ENCODE measurements at regions not wholly inside any gene's neighbourhood (a gene's known extent, or its start where the extent isn't known, plus 50 kb on each side); places are given as distances from the start of the nearest gene placed in this dataset.
"Not testable (repeated sequence)": the region's sequence is repeated elsewhere in the genome, so short reads cannot be mapped to it uniquely, and the experiment has no call there.

- no peak for DNase-seq (ENCODE audit: low read depth in 2 of 2)
Measured at GRCh38 chr1:95518310-95518709, 284.3 kb downstream of the RWDD3 start.

- DNase-seq (ENCODE audit: low read depth in 2 of 2) = no peak
Measured at GRCh38 chr1:95520390-95520789, 286.4 kb downstream of the RWDD3 start.

- DNase-seq (ENCODE audit: low read depth in 2 of 2) = no peak
Measured at GRCh38 chr1:95532335-95532734, 298.3 kb downstream of the RWDD3 start.

GRCh38 chr1:95534985-95535384 lies 301.0 kb downstream of the RWDD3 start:
- no peak for DNase-seq (ENCODE audit: low read depth in 2 of 2)

GRCh38 chr1:95535614-95536013 lies 301.6 kb downstream of the RWDD3 start:
- DNase-seq (ENCODE audit: low read depth in 2 of 2) = no peak

- DNase-seq (ENCODE audit: low read depth in 2 of 2) = no peak
Measured at GRCh38 chr1:95536501-95536900, 302.5 kb downstream of the RWDD3 start.

GRCh38 chr1:95537176-95537575 lies 303.2 kb downstream of the RWDD3 start:
- DNase-seq (ENCODE audit: low read depth in 2 of 2) = no peak

- DNase-seq (ENCODE audit: low read depth in 2 of 2) = not testable (repeated sequence)
Measured at GRCh38 chr1:95538242-95538641, 304.2 kb downstream of the RWDD3 start.

GRCh38 chr1:95542936-95543335 lies 308.9 kb downstream of the RWDD3 start:
- no peak for DNase-seq (ENCODE audit: low read depth in 2 of 2)

- no peak for DNase-seq (ENCODE audit: low read depth in 2 of 2)
Measured at GRCh38 chr1:95547005-95547404, 313.0 kb downstream of the RWDD3 start.

GRCh38 chr1:95548211-95548610 lies 314.2 kb downstream of the RWDD3 start:
- no peak for DNase-seq (ENCODE audit: low read depth in 2 of 2)

- no peak for DNase-seq (ENCODE audit: low read depth in 2 of 2)
Measured at GRCh38 chr1:95551201-95551600, 317.2 kb downstream of the RWDD3 start.

GRCh38 chr1:95553595-95553994 lies 319.6 kb downstream of the RWDD3 start:
- DNase-seq (ENCODE audit: low read depth in 2 of 2) = no peak

- DNase-seq (ENCODE audit: low read depth in 2 of 2) = no peak
Measured at GRCh38 chr1:95554408-95554807, 320.4 kb downstream of the RWDD3 start.

GRCh38 chr1:95558791-95559190 lies 324.8 kb downstream of the RWDD3 start:
- DNase-seq (ENCODE audit: low read depth in 2 of 2) = no peak

- no peak for DNase-seq (ENCODE audit: low read depth in 2 of 2)
Measured at GRCh38 chr1:95561346-95561745, 327.3 kb downstream of the RWDD3 start.

- DNase-seq (ENCODE audit: low read depth in 2 of 2) = no peak
Measured at GRCh38 chr1:95562230-95562629, 328.2 kb downstream of the RWDD3 start.

- DNase-seq (ENCODE audit: low read depth in 2 of 2) = no peak
Measured at GRCh38 chr1:95572002-95572401, 338.0 kb downstream of the RWDD3 start.

- no peak for DNase-seq (ENCODE audit: low read depth in 2 of 2)
Measured at GRCh38 chr1:95572962-95573361, 339.0 kb downstream of the RWDD3 start.

- DNase-seq (ENCODE audit: low read depth in 2 of 2) = no peak
Measured at GRCh38 chr1:95575291-95575690, 341.3 kb downstream of the RWDD3 start.

GRCh38 chr1:95578462-95578861 lies 344.5 kb downstream of the RWDD3 start:
- no peak for DNase-seq (ENCODE audit: low read depth in 2 of 2)

GRCh38 chr1:95582191-95582590 lies 348.2 kb downstream of the RWDD3 start:
- no peak for DNase-seq (ENCODE audit: low read depth in 2 of 2)

- no peak for DNase-seq (ENCODE audit: low read depth in 2 of 2)
Measured at GRCh38 chr1:95582746-95583145, 348.7 kb downstream of the RWDD3 start.

- DNase-seq (ENCODE audit: low read depth in 2 of 2) = no peak
Measured at GRCh38 chr1:95583661-95584210, 349.7 kb downstream of the RWDD3 start.
